COLO668 (cell line): ENCODE measurements at regions not wholly inside any gene's neighbourhood (a gene's known extent, or its start where the extent isn't known, plus 50 kb on each side); places are given as distances from the start of the nearest gene placed in this dataset.
"Not testable (repeated sequence)": the region's sequence is repeated elsewhere in the genome, so short reads cannot be mapped to it uniquely, and the experiment has no call there.

Source experiments
- DNase-seq: peaks from one replicate; lab custom pipeline; 2025; ENCODE audit not compliant: unreplicated experiment; lab: John Stamatoyannopoulos, UW

- no peak for DNase-seq
Measured at GRCh38 chr6:130603391-130603790, 223.8 kb upstream of the SMLR1 start.

DNA sequence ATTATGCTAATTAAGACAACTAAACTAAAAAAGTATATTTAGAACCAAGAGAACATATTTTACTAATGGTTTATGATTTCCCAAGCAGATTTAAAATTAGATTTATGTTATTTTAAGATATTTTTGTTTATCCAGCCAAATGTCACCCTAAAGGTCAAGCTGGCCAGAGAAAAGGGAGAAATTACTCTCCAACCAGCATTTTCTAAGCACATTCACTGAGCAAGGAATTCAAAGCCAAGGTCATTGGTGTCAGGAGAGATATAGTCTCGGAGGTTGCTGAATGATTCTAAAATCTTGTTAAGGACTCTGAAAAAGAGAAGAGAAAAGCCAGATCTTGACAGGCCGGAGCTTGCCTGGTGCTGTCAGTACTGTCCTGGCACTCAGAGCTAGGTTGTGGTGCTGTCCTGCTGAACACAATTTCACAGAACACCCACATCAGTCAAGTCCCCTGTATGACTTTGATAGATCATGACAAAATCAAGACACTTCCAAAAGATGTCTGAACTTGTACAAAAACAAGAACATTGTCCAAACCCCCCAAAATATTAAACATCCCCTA lies 222.3 kb upstream of the SMLR1 start:
- DNase-seq: no peak

GRCh38 chr6:130610303-130610702 lies 216.9 kb upstream of the SMLR1 start:
- DNase-seq: no peak

- no peak for DNase-seq
Measured at GRCh38 chr6:130611366-130611765, 215.8 kb upstream of the SMLR1 start.

- DNase-seq: no peak
Measured at GRCh38 chr6:130613176-130613575, 214.0 kb upstream of the SMLR1 start.

DNA sequence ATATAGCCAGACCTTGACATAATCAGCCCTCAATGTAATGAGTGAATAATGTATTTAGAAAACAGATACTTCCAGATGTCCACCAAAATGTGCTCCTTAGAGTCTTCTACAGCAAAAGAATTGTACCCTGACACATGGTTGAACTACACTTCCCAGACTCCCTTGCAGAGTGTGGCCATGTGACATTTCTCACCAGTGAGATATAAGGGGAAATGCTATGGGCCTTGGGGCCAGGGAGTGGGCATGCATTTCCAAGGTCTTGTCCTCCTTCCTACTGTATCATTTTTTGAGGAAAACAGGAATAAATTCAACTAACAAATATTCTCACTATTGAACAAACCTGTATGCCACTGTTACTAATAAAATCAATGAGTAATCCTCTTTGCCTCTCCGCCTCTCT lies 211.4 kb upstream of the SMLR1 start:
- DNase-seq: no peak

DNA sequence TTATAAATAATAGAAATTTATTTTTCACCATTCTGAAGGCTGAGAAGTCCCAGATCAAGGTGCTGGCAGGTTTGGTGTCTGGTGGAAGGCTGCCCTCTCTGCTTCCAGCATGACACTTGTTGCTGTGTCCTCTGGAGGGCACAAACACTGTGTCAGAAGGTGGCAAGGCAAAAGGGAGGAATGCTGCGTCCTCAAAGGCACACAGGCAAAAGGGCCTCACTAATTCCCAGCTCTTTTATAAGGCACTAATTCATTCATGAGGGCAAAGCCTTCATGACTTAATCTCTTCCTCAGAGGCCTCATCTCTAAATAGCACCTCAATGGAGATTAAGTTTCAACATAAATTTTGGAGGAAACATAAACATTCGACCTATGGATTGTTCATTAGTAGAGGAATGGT lies 209.5 kb upstream of the SMLR1 start:
- no peak for DNase-seq

DNA sequence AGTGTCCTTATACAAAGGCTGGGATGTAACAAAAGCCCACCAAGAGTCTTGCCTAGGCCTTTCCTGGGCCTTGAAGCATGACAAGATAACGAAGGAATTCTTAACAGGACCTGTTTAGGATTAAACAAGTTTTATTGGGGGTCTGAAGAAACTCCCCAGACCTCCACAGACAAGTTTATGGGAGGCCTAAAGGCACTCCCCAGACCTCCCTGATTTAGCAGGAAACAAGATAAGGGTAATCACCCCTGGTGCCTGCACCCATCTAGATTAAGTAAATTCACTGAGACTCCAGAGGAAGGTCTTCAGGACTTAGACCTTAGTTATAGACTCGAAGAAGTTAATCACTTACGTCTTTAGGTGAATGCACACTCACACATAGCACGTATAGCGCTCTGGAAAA lies 208.4 kb upstream of the SMLR1 start:
- not testable (repeated sequence) for DNase-seq

- no peak for DNase-seq
Measured at GRCh38 chr6:130620338-130620781, 206.8 kb upstream of the SMLR1 start.

DNA sequence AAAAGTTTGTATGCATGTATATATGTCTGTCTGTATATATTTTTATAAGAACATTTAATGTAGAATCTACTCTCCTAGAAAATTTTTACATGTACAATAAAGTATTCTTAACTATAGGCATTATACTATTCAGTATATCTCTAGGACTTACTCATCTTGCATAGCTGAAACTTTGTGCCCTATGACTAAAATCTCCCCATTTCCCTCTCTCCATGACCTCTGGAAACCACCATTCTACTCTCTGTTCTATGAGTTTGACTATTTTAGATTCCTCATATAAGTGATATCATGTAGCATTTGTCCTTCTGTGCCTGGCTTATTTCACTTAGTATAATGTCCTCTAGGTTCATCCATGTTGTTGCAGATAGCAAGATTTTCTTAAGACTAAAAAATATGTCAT lies 205.1 kb upstream of the SMLR1 start:
- no peak for DNase-seq

- DNase-seq: no peak
Measured at GRCh38 chr6:130624046-130624445, 203.2 kb upstream of the SMLR1 start.

DNA sequence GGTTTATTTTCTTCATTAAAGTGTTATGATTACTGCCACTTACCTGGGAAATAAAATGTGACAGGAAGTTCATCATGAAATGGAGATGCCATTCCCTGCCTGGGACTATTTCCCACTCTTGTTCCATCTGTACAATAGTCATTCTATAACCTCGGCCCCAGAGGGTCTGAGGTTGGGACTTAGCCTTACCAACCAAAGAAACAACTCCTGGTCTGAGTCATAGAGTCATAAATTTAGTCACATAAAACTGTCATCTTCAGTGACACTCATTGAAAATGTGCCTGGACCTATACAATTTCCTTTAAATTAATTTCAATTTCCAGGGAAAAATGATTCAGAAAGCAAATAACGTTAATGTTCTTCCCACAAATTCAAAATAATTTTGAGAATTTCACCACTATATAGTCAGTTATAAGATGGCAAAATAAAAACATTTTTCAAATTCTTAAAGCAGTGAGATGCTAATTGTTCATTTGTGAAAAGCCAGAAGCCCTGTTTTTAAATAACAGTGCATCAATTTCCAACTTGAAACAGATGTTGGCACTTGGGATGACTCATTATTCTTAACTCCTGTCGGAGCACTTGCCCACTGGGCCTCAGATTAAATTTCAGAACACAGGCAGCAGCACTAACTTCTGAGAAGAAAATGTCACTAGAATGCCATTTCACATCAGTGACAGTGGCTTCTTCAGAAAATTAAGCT lies 201.2 kb upstream of the SMLR1 start:
- DNase-seq: no peak

GRCh38 chr6:130628862-130629261 lies 198.3 kb upstream of the SMLR1 start:
- no peak for DNase-seq

DNA sequence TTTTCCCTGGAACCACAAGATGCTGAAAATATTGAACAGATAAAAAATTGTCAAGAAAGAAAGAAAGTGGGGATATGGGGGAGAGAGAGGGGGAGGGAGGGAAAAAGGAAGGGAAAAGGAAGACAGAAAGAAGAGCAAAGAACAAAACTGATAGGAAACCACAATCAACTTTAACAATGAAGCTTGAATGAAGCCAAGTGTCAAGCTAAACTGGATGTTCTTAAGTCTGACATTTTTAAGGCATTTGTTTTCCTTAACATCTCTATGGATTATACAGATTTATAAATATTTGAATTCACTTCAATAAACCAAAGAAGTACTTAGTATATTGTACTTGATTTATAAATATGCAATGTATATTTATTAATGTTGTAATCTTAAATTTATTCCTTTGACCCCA lies 197.6 kb upstream of the SMLR1 start:
- DNase-seq: no peak

DNA sequence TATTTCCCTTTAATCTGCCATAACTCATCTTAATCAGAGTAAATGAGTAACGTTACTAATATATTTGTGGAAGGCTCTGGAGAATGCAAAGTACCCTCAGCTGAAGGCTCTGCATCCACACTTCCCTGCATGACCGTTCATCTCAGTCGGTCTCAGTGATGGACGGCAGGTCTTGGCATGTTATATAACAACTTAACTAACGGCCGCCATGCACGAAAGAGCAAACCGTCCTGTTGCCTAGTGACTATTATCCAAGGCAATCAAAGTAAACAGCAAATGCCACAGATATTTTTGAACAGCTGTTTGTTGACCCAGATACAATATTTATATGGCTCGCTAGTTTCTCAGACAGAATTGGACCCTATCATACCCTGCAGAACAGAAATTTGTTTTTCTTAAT lies 194.9 kb upstream of the SMLR1 start:
- peak; percentile 49 for DNase-seq

DNA sequence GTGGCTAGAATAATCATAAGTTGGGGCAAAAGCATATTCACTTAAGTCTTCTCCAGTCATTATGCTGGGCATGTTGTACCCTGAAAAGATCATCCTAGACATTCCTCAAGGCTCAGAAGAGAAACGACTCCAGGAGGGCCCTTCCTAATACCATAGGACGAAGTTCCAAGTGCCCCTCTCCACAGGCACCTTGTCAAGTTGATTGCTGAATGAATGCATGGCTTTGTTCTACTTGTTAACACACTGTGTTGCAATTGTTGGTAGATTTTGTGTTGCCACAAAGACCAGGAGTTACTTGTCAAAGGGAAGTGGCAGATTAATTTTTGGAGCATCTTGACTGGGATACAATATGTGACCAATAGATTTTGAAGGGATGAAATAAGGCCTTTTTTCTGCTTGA lies 194.3 kb upstream of the SMLR1 start:
- DNase-seq: no peak

DNA sequence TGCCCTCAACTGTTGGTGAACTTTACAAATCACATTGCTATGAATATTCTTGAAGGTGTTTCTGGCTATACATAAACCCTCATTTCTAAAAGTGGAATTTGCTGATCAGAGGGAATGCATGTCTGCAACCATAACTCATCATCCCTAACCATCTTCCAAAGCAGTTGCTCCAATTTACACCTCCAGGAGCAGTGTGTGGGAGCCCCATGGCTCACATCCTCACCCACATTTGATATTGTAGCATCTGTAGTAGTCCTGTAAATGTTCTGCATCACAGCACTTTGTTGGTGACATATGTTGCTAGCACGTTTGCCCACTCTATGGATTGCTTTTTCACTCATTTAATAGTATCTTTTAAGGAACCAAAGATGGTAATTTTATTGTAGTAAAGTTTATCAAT lies 183.8 kb upstream of the SMLR1 start:
- DNase-seq: no peak

DNA sequence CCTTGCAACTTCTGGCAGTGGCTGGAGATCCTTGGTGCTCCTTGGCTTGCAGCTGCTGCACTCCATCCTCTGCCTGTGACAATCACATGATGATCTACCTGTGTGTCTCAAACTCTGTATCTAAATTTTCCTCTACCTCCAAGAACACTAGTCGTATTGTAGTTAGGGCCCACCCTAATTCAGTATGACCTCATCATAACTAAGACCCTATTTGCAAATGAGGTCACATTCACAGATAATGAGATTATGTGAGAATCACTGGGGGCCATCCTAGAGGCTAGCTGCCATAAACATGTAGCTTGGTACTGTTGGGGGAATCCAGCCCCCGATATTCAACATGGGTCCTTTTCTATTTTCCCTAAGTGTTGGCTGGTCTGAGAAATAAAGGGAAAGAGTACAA lies 183.0 kb upstream of the SMLR1 start:
- DNase-seq: no peak

- DNase-seq: not testable (repeated sequence)
Measured at GRCh38 chr6:130644769-130645168, 182.4 kb upstream of the SMLR1 start.

DNA sequence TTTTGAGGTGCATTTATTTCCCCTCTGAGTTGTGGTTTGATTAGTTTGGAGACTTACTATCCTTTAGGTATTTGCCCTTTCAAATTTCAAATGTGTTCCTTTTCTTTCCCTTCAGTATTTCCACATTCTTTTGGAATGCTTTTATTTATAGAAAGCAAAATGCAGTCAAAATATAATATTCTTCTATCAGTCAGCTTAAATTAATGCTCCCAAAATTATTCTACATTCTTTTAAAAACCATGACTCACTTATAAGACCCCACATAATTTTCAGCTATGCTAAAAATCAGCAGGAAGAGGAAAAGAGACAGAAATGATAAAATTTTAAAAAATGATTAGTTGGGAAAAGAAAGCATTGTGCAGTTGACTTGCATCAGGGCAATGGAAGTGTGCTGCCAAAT lies 180.0 kb upstream of the SMLR1 start:
- DNase-seq: no peak

GRCh38 chr6:130655586-130655985 lies 171.6 kb upstream of the SMLR1 start:
- DNase-seq: no peak

- no peak for DNase-seq
Measured at GRCh38 chr6:130661077-130661476, 166.1 kb upstream of the SMLR1 start.

GRCh38 chr6:130666786-130667185 lies 160.4 kb upstream of the SMLR1 start:
- DNase-seq: no peak
